OCI-LY1 (cell line): ENCODE measurements at regions not wholly inside any gene's neighbourhood (a gene's known extent, or its start where the extent isn't known, plus 50 kb on each side); places are given as distances from the start of the nearest gene placed in this dataset.

ENCODE experiments used
- EZH2 ChIP-seq: fragments of 200-600 bp; sonication (generic), shearing (Covaris generic); IDR thresholded peaks from 2 replicates; pipeline ENCODE4 v1.8.0; 2017; ENCODE audit warnings: borderline replicate concordance, mixed run types, mild to moderate bottlenecking, antibody characterized with exemption, low read length, moderate library complexity, mixed read lengths
- TF ChIP-seq, protein P1 (sequence below): fragments of 200-600 bp; sonication (generic), shearing (Covaris generic); IDR thresholded peaks from 2 replicates; pipeline ENCODE4 v1.5.1; 2017; ENCODE audit warnings: mild to moderate bottlenecking, antibody characterized with exemption, low read length, moderate library complexity, mixed read lengths

DNA sequence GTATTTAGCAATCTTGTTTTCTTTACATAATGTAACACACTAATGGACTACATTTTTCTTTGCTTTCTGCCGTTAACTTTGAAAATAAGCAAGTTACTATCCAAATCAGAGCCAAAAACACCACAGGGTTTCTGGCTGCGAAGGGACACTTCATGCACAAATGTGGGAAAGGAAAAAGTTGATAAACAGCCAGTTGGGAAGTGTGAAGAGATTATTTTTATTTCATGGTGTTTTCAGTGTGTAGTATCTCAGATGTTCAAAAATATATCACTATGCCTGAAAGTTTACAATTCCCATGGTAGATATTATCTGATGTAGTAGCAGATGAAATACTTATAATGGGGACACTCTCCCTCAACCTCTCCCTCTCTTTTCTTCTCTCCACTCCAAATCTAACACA is 135.3 kb downstream of the CETN3 start:
- TF ChIP-seq, protein P1, sequence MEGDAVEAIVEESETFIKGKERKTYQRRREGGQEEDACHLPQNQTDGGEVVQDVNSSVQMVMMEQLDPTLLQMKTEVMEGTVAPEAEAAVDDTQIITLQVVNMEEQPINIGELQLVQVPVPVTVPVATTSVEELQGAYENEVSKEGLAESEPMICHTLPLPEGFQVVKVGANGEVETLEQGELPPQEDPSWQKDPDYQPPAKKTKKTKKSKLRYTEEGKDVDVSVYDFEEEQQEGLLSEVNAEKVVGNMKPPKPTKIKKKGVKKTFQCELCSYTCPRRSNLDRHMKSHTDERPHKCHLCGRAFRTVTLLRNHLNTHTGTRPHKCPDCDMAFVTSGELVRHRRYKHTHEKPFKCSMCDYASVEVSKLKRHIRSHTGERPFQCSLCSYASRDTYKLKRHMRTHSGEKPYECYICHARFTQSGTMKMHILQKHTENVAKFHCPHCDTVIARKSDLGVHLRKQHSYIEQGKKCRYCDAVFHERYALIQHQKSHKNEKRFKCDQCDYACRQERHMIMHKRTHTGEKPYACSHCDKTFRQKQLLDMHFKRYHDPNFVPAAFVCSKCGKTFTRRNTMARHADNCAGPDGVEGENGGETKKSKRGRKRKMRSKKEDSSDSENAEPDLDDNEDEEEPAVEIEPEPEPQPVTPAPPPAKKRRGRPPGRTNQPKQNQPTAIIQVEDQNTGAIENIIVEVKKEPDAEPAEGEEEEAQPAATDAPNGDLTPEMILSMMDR: no peak
- TF ChIP-seq EZH2: no peak
